KOPT-K1 (cell line): ENCODE measurements at regions not wholly inside any gene's neighbourhood (a gene's known extent, or its start where the extent isn't known, plus 50 kb on each side); places are given as distances from the start of the nearest gene placed in this dataset.
"Not testable (repeated sequence)": the region's sequence is repeated elsewhere in the genome, so short reads cannot be mapped to it uniquely, and the experiment has no call there.

ENCODE experiments used
- H3K27ac ChIP-seq: fragments of 200-600 bp; sonication (generic); 2 replicates; pipeline ENCODE4 v1.5.1; 2016; ENCODE audit warnings: antibody characterized with exemption, mild to moderate bottlenecking, low read depth, low read length; ENCODE audit not compliant: poor library complexity, severe bottlenecking
- H3K36me3 ChIP-seq: fragments of 200-600 bp; sonication (generic); 2 replicates; pipeline ENCODE4 v1.5.1; 2017; ENCODE audit warnings: antibody characterized with exemption, mild to moderate bottlenecking, low read length, moderate library complexity; ENCODE audit not compliant: insufficient read depth
- H3K9me3 ChIP-seq: fragments of 200-600 bp; sonication (generic); 2 replicates; pipeline ENCODE4 v1.5.1; 2017; ENCODE audit warnings: antibody characterized with exemption, low read length, mild to moderate bottlenecking; ENCODE audit not compliant: insufficient read depth, poor library complexity, severe bottlenecking

DNA sequence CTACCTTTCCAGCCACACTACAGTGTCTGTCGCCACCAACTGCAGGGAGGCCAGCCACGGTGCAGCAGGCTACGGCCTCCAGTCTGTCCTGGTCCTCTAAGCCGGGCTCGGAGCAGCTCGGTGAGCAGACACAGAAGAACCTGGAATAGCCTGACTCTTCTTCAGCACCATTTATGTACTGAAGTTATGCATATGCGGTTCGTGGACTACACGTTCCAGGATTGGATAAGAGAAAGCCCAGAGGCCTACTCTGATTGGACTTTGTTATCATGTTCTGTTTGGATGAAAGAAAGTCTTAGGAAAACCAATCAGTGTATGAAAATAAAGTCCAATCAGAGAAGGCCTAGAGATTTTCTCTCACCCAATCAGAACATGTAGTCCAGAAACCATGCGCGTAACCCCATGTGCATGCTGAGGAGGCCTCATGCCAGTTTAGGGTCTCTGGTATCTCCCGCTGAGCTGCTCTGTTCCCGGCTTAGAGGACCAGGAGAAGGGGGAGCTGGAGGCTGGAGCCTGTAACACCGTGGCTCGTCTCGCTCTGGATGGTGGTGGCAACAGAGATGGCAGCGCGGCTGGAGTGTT is 4462.0 kb upstream of the OR11H1 start:
- not testable (repeated sequence) for H3K27ac ChIP-seq, H3K36me3 ChIP-seq
- peaks cover 33% of the 10 kb centered on the region for H3K9me3 ChIP-seq

DNA sequence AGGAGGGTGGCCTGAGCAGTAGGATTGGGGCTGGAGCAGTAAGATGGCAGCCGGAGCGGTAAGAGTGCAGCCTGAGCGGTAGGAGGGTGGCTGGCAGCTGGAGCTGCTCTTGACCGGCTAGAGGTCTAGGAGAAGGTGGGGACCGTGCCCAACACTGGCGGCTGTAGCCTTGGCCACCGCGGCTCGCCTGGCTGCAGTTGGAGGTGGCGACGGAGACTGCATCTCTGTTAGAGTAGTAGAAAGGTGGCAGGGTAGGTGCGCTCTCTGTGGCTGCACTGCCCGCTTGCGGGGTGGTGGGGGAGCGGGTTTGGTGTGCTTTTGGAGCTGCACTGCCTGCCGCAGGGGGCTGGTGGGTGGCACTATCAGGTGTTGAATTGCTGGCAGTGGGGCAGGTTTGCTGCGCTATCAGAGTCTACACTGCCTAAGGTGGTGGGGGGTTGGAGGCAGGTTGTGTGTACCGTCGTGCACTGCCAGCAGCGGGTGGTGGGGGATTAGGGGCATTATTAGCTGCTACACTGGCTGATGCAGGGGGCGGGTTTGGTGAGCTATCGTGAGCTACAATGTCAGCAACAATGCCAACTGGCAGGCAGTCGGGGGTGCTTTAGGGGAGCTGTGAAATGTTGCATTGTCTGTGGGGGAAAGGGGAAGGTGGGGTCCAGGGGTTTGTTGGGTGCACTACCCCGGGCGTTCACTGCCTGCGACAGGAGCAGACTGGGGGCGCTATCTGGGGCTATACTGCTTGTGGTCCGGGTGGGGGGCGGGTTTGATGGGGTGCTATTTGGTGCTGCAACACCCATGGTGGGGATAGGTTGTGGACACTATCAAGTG is 4461.3 kb upstream of the OR11H1 start:
- Histone ChIP-seq H3K9me3 (peaks cover 31% of the 10 kb centered on the region), H3K36me3 (no peaks in the 10 kb centered on the region), H3K27ac (no peak overlapping the region)

DNA sequence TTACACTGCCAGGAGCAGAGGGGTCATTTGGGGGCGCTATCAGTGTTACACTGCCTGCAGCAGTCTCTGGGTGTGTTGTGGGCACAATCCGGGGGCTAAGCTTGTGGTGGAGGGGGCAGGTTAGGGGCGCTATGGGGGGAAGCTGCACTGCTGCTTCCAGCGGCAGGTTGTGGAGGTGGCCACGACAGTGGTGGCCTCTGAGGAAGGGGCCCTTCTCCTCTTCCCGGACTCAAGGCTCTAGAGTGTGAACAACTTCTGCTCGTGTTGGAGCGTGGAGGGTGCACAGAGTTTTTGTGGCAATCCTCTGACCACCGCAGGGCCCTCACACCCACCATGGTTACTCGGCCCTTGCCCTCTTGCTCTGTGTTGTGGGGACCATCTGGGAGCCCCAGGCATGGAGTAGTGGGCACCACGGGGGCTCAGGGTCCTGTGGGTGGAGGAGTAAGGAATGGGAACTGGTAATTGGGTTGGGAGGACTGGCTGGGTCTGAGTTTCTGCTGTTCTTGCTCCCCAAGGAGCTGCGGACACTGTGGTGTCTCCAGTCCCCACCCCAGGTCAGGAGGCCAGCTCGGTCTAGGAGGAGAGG is 4460.6 kb upstream of the OR11H1 start:
- not testable (repeated sequence) for H3K36me3 ChIP-seq, H3K27ac ChIP-seq
- peaks cover 31% of the 10 kb centered on the region for H3K9me3 ChIP-seq

DNA sequence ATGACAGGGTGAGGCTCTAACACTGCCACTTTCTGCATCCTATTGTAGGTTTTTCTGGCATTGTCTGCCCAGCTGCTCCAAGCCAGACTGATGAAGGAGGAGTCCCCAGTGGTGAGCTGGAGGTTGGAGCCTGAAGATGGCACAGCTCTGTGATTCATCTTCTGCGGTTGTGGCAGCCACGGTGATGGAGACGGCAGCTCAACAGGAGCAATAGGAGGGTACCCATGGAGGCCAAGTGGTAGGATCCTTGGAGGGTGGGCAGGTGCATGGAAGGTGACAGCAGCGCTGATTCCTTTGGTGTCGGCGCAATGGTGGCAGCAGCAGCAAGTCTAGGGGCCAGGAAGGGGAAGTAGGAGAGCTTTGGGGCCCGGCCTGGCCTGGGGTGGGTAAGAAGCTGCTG is 4460.1 kb upstream of the OR11H1 start:
- peaks cover 31% of the 10 kb centered on the region for H3K9me3 ChIP-seq
- H3K36me3 ChIP-seq, H3K27ac ChIP-seq: not testable (repeated sequence)

DNA sequence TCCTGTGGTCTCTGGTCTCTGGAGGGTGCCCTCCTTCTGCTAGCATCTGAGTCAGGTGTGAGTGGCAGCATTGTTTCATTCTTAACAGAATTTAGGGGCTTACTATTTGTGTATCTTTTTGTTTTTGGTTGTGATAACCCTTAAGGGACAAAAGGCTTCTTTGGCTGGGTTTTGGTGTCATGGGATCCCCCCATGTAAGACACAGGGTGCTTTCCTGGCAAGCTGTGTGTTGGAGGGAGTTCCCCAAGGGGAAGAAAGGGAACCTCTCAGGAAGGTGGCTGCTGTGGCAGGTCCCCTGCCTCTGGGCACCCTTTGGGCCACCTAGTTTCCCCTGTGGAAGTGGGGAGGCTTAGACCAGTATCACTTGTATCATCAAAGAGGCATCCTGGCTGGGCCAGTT is 4459.6 kb upstream of the OR11H1 start:
- H3K36me3 ChIP-seq, result not testable (repeated sequence)
- H3K9me3 ChIP-seq, result peaks cover 31% of the 10 kb centered on the region

More for the DNA sequence above, 4459.6 kb upstream of the OR11H1 start:
- not testable (repeated sequence) for H3K27ac ChIP-seq
